Natural killer cell (primary cell): ENCODE measurements at regions not wholly inside any gene's neighbourhood (a gene's known extent, or its start where the extent isn't known, plus 50 kb on each side); places are given as distances from the start of the nearest gene placed in this dataset.

Experiments used
- ATAC-seq, 3 donors: fragments of 150-1000 bp in 2 of 3; fragments of 200-7000 bp in 1 of 3; cut with Tn5 transposase; 1 replicate in 1 of 3; 2 replicates in 2 of 3; pipeline ENCODE4 v1.10.0; 2021; ENCODE audit warnings: mild to moderate bottlenecking in 2 of 3, moderate library complexity in 2 of 3
- DNase-seq, 2 donors: peaks; one replicate each; pipeline versions ENCODE4 v3.0.0 to v3.0.0-alpha.2; 2013 to 2021; ENCODE audit warnings: mixed read lengths in 1 of 2
- H3K27ac ChIP-seq: one replicate; pipeline ENCODE4 v1.5.1; 2013; ENCODE audit warnings: mild to moderate bottlenecking, low read length
- H3K27me3 ChIP-seq: one replicate; pipeline ENCODE4 v1.6.1; 2013; ENCODE audit warnings: low read length; ENCODE audit not compliant: control insufficient read depth, insufficient read depth
- H3K36me3 ChIP-seq: one replicate; pipeline ENCODE4 v1.6.1; 2013; ENCODE audit warnings: low read length; ENCODE audit not compliant: control insufficient read depth, insufficient read depth
- H3K4me1 ChIP-seq: one replicate; pipeline ENCODE4 v1.6.1; 2013; ENCODE audit warnings: low read length; ENCODE audit not compliant: control insufficient read depth, insufficient read depth
- H3K4me3 ChIP-seq: one replicate; pipeline ENCODE4 v1.5.1; 2013; ENCODE audit warnings: low read length
- H3K9me3 ChIP-seq: one replicate; pipeline ENCODE4 v1.6.1; 2013; ENCODE audit warnings: low read length; ENCODE audit not compliant: control insufficient read depth, insufficient read depth
- H3K27ac Mint-ChIP-seq, 2 donors: one replicate each; pipeline ENCODE4 v1.8.0; 2022; ENCODE audit warnings: mild to moderate bottlenecking in 2 of 2, mixed read lengths in 2 of 2, moderate library complexity in 1 of 2
- H3K27me3 Mint-ChIP-seq, 2 donors: one replicate each; pipeline ENCODE4 v1.8.0; 2022; ENCODE audit warnings: low read depth in 2 of 2, mixed read lengths in 2 of 2
- H3K36me3 Mint-ChIP-seq: one replicate; pipeline ENCODE4 v1.8.0; 2022; ENCODE audit warnings: mixed read lengths
- H3K4me1 Mint-ChIP-seq, 2 donors: one replicate each; pipeline ENCODE4 v1.8.0; 2022; ENCODE audit warnings: mixed read lengths in 2 of 2
- H3K4me3 Mint-ChIP-seq: one replicate; pipeline ENCODE4 v1.8.0; 2022; ENCODE audit warnings: mild to moderate bottlenecking, moderate library complexity, mixed read lengths
- H3K9me3 Mint-ChIP-seq, 2 donors: one replicate each; pipeline ENCODE4 v1.8.0; 2022; ENCODE audit warnings: mixed read lengths in 2 of 2
- CTCF ChIP-seq: fragments of 200-600 bp; IDR thresholded peaks from one replicate; pipeline ENCODE4 v1.8.0; 2022; ENCODE audit warnings: antibody characterized with exemption
- WGBS: methylation state at CpG from one replicate; pipeline ENCODE4 v1.1.7; 2013; ENCODE audit warnings: missing lambda C conversion rate; ENCODE audit not compliant: insufficient coverage; 5-methylcytosine and 5-hydroxymethylcytosine counted together
- intact Hi-C: fragments of 100-400 bp; cut with micrococcal nuclease; formaldehyde crosslinking; loops from one replicate; pipeline ENCODE4 v1.14.2; 2022

GRCh38 chr18:27414682-27415081, 229.6 kb upstream of the CHST9 start:
- WGBS = no CpG with 5 or more reads among the region's 1 CpG
- H3K9me3 Mint-ChIP-seq = peaks cover 6 to 7% of the 10 kb centered on the region in 2 donors
- H3K4me1 Mint-ChIP-seq = no peaks in the 10 kb centered on the region
- TF ChIP-seq CTCF = no peak
- H3K27me3 Mint-ChIP-seq = no peaks in the 10 kb centered on the region
- no peak overlapping the region for H3K27ac Mint-ChIP-seq
- Histone ChIP-seq H3K27ac (no peak overlapping the region), H3K27me3 (no peaks in the 10 kb centered on the region), H3K36me3 (no peaks in the 10 kb centered on the region), H3K4me3 (no peak overlapping the region), H3K9me3 (no peaks in the 10 kb centered on the region), H3K4me1 (no peaks in the 10 kb centered on the region)
- no peak for ATAC-seq
- DNase-seq = no peak
- no peaks in the 10 kb centered on the region for H3K36me3 Mint-ChIP-seq
- no peak overlapping the region for H3K4me3 Mint-ChIP-seq
- intact Hi-C loops = no loop called here

GRCh38 chr18:27413495-27414401, 228.6 kb upstream of the CHST9 start:
- H3K36me3 ChIP-seq = no peaks in the 10 kb centered on the region
- ATAC-seq (no peak), DNase-seq (no peak)
- no peak for TF ChIP-seq CTCF
- no peaks in the 10 kb centered on the region for H3K4me1 ChIP-seq
- no peaks in the 10 kb centered on the region for H3K4me1 Mint-ChIP-seq
- H3K4me3 Mint-ChIP-seq = no peak overlapping the region
- no peak overlapping the region for H3K27ac Mint-ChIP-seq
- WGBS = 75% methylated on average over 5 of the region's 7 CpGs
- no peaks in the 10 kb centered on the region for H3K9me3 ChIP-seq
- H3K9me3 Mint-ChIP-seq = peaks cover 6 to 7% of the 10 kb centered on the region in 2 donors
- H3K27me3 Mint-ChIP-seq = no peaks in the 10 kb centered on the region
- H3K27me3 ChIP-seq = no peaks in the 10 kb centered on the region
- intact Hi-C loops = no loop called here
- no peak overlapping the region for H3K27ac ChIP-seq
- H3K36me3 Mint-ChIP-seq = no peaks in the 10 kb centered on the region
- H3K4me3 ChIP-seq = no peak overlapping the region

GRCh38 chr18:27412556-27412955, 227.4 kb upstream of the CHST9 start:
- H3K9me3 Mint-ChIP-seq = peaks cover 6 to 9% of the 10 kb centered on the region in 2 donors
- no peaks in the 10 kb centered on the region for H3K36me3 Mint-ChIP-seq
- H3K27ac ChIP-seq = no peak overlapping the region
- intact Hi-C loops = no loop called here
- ATAC-seq = no peak
- H3K4me3 ChIP-seq = no peak overlapping the region
- no peak overlapping the region for H3K4me3 Mint-ChIP-seq
- no peaks in the 10 kb centered on the region for H3K27me3 Mint-ChIP-seq
- TF ChIP-seq CTCF = no peak
- no peaks in the 10 kb centered on the region for H3K4me1 Mint-ChIP-seq
- 77% methylated on average over 1 of the region's 1 CpG for WGBS
- H3K27ac Mint-ChIP-seq = no peak overlapping the region
- H3K27me3 ChIP-seq = no peaks in the 10 kb centered on the region
- H3K4me1 ChIP-seq = no peaks in the 10 kb centered on the region
- H3K9me3 ChIP-seq = no peaks in the 10 kb centered on the region
- H3K36me3 ChIP-seq = no peaks in the 10 kb centered on the region
- DNase-seq = no peak

GRCh38 chr18:27411911-27412310, 226.8 kb upstream of the CHST9 start:
- 64% methylated on average over 2 of the region's 2 CpGs for WGBS
- Mint-ChIP-seq H3K36me3 (no peaks in the 10 kb centered on the region), H3K27ac (no peak overlapping the region), H3K9me3 (peaks cover 8 to 9% of the 10 kb centered on the region in 2 donors), H3K4me1 (no peaks in the 10 kb centered on the region), H3K27me3 (no peaks in the 10 kb centered on the region), H3K4me3 (no peak overlapping the region)
- no peak for DNase-seq
- TF ChIP-seq CTCF = no peak
- H3K36me3 ChIP-seq = no peaks in the 10 kb centered on the region
- no peak overlapping the region for H3K27ac ChIP-seq
- no peaks in the 10 kb centered on the region for H3K27me3 ChIP-seq
- no peak overlapping the region for H3K4me3 ChIP-seq
- H3K4me1 ChIP-seq = no peaks in the 10 kb centered on the region
- no peaks in the 10 kb centered on the region for H3K9me3 ChIP-seq
- ATAC-seq = no peak
- intact Hi-C loops = no loop called here
